GM12878 (cell line): ENCODE measurements at regions not wholly inside any gene's neighbourhood (a gene's known extent, or its start where the extent isn't known, plus 50 kb on each side); places are given as distances from the start of the nearest gene placed in this dataset.

Source experiments
- ATAC-seq: fragments of 200-7000 bp; cut with Tn5 transposase; 3 replicates; pipeline ENCODE4 v1.9.1; 2020; ENCODE audit warnings: mild to moderate bottlenecking, moderate library complexity
- BruUV-seq: library from RNA; stranded (reverse); fragments of 400-500 nt; replicated peaks from 2 replicates; lab custom pipeline; 2021; lab: Mats Ljungman, UMichigan
- CTCF ChIA-PET: fragments of 300-600 bp; sonication (Branson Sonifier 250); formaldehyde crosslinking; extraction: SDS; loops from one replicate; lab custom pipeline; 2021; ENCODE audit warnings: inconsistent platforms; lab: Yijun Ruan, JAX
- POLR2A ChIA-PET: fragments of 350-600 bp; formaldehyde crosslinking; extraction: SDS; loops from one replicate; lab custom pipeline; 2021; ENCODE audit warnings: inconsistent platforms; lab: Charles Lee
- RAD21 ChIA-PET: fragments of 300-600 bp; sonication (Branson Sonifier 250); formaldehyde crosslinking; loops from one replicate; lab custom pipeline; 2023; ENCODE audit warnings: antibody characterized with exemption; ENCODE audit not compliant: unreplicated experiment; lab: Charles Lee
- SMC1A ChIA-PET: fragments of 300-600 bp; sonication (Branson Sonifier 250); formaldehyde crosslinking; loops from one replicate; lab custom pipeline; 2023; ENCODE audit not compliant: unreplicated experiment, uncharacterized antibody; lab: Charles Lee
- DNase-seq: peaks from one replicate; pipeline ENCODE4 v3.0.0-alpha.2; 2011; ENCODE audit warnings: low read depth, low spot score
- FAIRE-seq: peaks from 3 replicates; lab custom pipeline; 2011; peaks lifted over from hg19 to GRCh38; lab: Jason Lieb, UNC
- H2AFZ ChIP-seq: 2 replicates; pipeline ENCODE4 v1.6.0; 2011; ENCODE audit warnings: low read depth, low read length, control low read depth; ENCODE audit not compliant: control insufficient read depth
- H3K27ac ChIP-seq: 2 replicates; pipeline ENCODE4 v1.5.1; 2011; ENCODE audit warnings: control low read depth; ENCODE audit not compliant: control insufficient read depth, insufficient read depth
- H3K27me3 ChIP-seq, 2 experiments: replicated peaks in 1 of 2; 2 replicates each; pipeline versions ENCODE4 v1.6.0 to v1.6.1; 2011; ENCODE audit warnings: low read length in 1 of 2; ENCODE audit not compliant: control insufficient read depth in 2 of 2, insufficient read depth in 2 of 2
- H3K36me3 ChIP-seq, 2 experiments: 2 replicates each; pipeline ENCODE4 v1.5.1; 2011; ENCODE audit warnings: low read length in 1 of 2; ENCODE audit not compliant: control insufficient read depth in 2 of 2, insufficient read depth in 2 of 2
- H3K4me1 ChIP-seq: 2 replicates; pipeline ENCODE4 v1.6.1; 2011; ENCODE audit warnings: mild to moderate bottlenecking, low read length, moderate library complexity, mixed read lengths; ENCODE audit not compliant: control insufficient read depth, insufficient read depth
- H3K4me2 ChIP-seq: 2 replicates; pipeline ENCODE4 v1.6.0; 2011; ENCODE audit warnings: control low read depth; ENCODE audit not compliant: control insufficient read depth, insufficient read depth
- H3K4me3 ChIP-seq: fragments of 200-600 bp; sonication (generic); 2 replicates; pipeline ENCODE4 v1.5.1; 2016
- H3K79me2 ChIP-seq: 2 replicates; pipeline ENCODE4 v1.6.0; 2011; ENCODE audit warnings: low read length; ENCODE audit not compliant: control insufficient read depth, insufficient read depth
- H3K9ac ChIP-seq: 2 replicates; pipeline ENCODE4 v1.8.0; 2011; ENCODE audit warnings: low read length, control low read depth, mixed read lengths; ENCODE audit not compliant: control insufficient read depth, insufficient read depth
- H3K9me3 ChIP-seq: replicated peaks from 3 replicates; pipeline ENCODE4 v1.5.1; 2011; ENCODE audit warnings: mild to moderate bottlenecking, low read length; ENCODE audit not compliant: control insufficient read depth, insufficient read depth
- H4K20me1 ChIP-seq: 2 replicates; pipeline ENCODE4 v1.6.0; 2011; ENCODE audit not compliant: control insufficient read depth, insufficient read depth
- EGR1 ChIP-seq, 2 experiments: IDR thresholded peaks; 1 replicate in 1 of 2; 2 replicates in 1 of 2; pipeline ENCODE4 v1.6.1; 2011 to 2012; ENCODE audit warnings: low read depth in 2 of 2, low read length in 2 of 2, borderline replicate concordance in 1 of 2, mild to moderate bottlenecking in 1 of 2, moderate library complexity in 1 of 2
- KDM1A ChIP-seq: fragments of 200-600 bp; sonication (generic); IDR thresholded peaks from 2 replicates; pipeline ENCODE4 v1.6.1; 2016; ENCODE audit warnings: borderline replicate concordance
- LARP7 ChIP-seq: fragments of 450-650 bp; IDR thresholded peaks from 2 replicates; pipeline ENCODE4 v1.6.1; 2017; ENCODE audit warnings: mild to moderate bottlenecking
- NFYA ChIP-seq: IDR thresholded peaks from 2 replicates; pipeline ENCODE4 v1.6.1; 2011; ENCODE audit warnings: low read depth, mild to moderate bottlenecking, low read length, improper control_type of control experiment, borderline replicate concordance
- NRF1 ChIP-seq: conservative IDR thresholded peaks from 2 replicates; pipeline ENCODE4 v1.6.1; 2011; ENCODE audit warnings: mild to moderate bottlenecking, low read depth, low read length, improper control_type of control experiment
- SRF ChIP-seq, 2 experiments: IDR thresholded peaks; 2 replicates each; pipeline ENCODE4 v1.6.1; 2011; ENCODE audit warnings: low read depth in 2 of 2, low read length in 2 of 2, mild to moderate bottlenecking in 1 of 2, moderate library complexity in 1 of 2
- SUZ12 ChIP-seq: fragments of 200-600 bp; sonication (generic); IDR thresholded peaks from one replicate; pipeline ENCODE4 v1.6.1; 2018; ENCODE audit warnings: antibody characterized with exemption, mild to moderate bottlenecking; ENCODE audit not compliant: unreplicated experiment
- WGBS: methylation state at CpG from one replicate; pipeline ENCODE4 v1.1.6; 2016; ENCODE audit warnings: low lambda C conversion rate; ENCODE audit not compliant: insufficient replicate concordance, insufficient coverage; ENCODE audit errors: missing lambda C conversion rate; 5-methylcytosine and 5-hydroxymethylcytosine counted together
- in situ Hi-C: fragments of 300-500 bp; cut with MboI; formaldehyde crosslinking; loops from 9 replicates; pipeline ENCODE4 v1.14.3; 2018; ENCODE audit warnings: mixed read lengths
- intact Hi-C: fragments of 100-400 bp; cut with micrococcal nuclease; formaldehyde crosslinking; loops from one replicate; pipeline ENCODE4 v1.14.2; 2022; ENCODE audit not compliant: unreplicated experiment
- TF ChIP-seq, protein P1 (sequence below): IDR thresholded peaks from 2 replicates; pipeline ENCODE4 v1.6.1; 2011; ENCODE audit warnings: borderline replicate concordance, low read depth, mild to moderate bottlenecking, moderate library complexity, low read length; ENCODE audit not compliant: insufficient read depth, poor library complexity, severe bottlenecking
- TF ChIP-seq, protein P2 (sequence below): fragments of 450-650 bp; IDR thresholded peaks from 2 replicates; pipeline ENCODE4 v1.6.1; 2017; ENCODE audit warnings: borderline replicate concordance
- TF ChIP-seq, protein P3 (sequence below): fragments of 450-650 bp; IDR thresholded peaks from 2 replicates; pipeline ENCODE4 v1.6.1; 2017; ENCODE audit warnings: mild to moderate bottlenecking
- TF ChIP-seq, protein P4 (sequence below): IDR thresholded peaks from 2 replicates; pipeline ENCODE4 v1.6.1; 2012; ENCODE audit warnings: low read depth, low read length, improper control_type of control experiment
- TF ChIP-seq, protein P5 (sequence below): fragments of 150-350 bp; IDR thresholded peaks from 2 replicates; pipeline ENCODE4 v1.6.1; 2014; ENCODE audit warnings: mild to moderate bottlenecking, low read depth, low read length

DNA sequence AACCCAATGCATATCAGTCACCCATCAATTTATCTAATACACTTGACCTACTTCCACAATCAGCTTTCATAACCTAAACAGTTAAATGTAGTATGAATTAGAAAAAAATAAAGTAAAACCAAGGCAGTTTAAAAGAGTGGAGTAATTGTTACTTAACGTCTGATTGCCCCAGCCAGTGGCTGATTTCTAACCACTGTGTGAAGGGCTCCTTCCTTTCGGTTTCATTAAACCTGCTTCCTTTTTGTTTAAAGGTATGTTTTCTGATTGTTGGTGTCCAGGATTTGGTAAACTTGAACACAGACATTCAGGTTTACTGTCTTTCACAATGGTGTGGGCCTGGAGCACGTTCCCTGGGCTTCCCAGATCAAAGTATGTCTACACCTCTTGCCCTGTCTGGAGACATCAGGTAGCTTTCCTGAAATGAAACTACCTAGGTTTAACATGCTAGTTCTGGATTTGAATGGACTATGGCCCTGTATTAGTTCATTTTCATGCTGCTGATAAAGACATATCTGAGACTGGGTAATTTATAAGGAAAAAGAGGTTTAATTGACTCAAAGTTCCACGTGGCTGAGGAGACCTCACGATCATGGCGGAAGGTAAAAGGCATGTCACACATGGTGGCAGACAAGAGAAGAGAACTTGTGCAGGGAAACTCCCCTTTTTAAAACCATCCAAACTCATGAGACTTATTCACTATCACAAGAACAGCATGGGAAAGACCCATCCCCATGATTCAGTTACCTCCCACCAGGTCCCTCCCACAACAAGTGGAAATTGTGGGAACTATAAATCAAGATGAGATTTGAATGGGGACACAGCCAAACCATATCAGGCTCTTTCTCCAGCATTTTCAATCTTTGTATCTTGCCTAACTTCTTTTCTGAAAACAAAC is 605.2 kb upstream of the ID2 start:
- 40% methylated on average over 6 of the region's 6 CpGs for WGBS
- no peaks in the 10 kb centered on the region for H3K27me3 ChIP-seq
- peak overlapping the region; percentile 38; the same call in 1 of the 2 replicates for H3K4me2 ChIP-seq
- intact Hi-C loops = no loop called here
- DNase-seq (no peak), ATAC-seq (peak; percentile 49; the same call in 2 of the 3 replicates), FAIRE-seq (no peak)
- H3K9me3 ChIP-seq = peaks cover 15% of the 10 kb centered on the region; the same call in 2 of the 3 replicates
- H3K36me3 ChIP-seq = no peaks in the 10 kb centered on the region
- H4K20me1 ChIP-seq = no peaks in the 10 kb centered on the region
- BruUV-seq = no TSS peak
- in situ Hi-C loops = no loop called here
- H3K79me2 ChIP-seq = no peaks in the 10 kb centered on the region
- no peaks in the 10 kb centered on the region; the same call in 1 of the 2 replicates for H3K4me1 ChIP-seq
- H3K9ac ChIP-seq = no peak overlapping the region
- POLR2A ChIA-PET = no interaction called here
- CTCF ChIA-PET = no interaction called here
- SMC1A ChIA-PET = interaction anchor here (0.7 to 1.2 kb wide), 2 partner anchors 23 to 61 kb away, joined by 3 read pairs; no protein-coding TSS in a partner anchor
- no peak overlapping the region for H3K4me3 ChIP-seq
- RAD21 ChIA-PET = no interaction called here
- H2AFZ ChIP-seq = no peak overlapping the region
- H3K27ac ChIP-seq = no peak overlapping the region
- TF ChIP-seq NRF1 (no peak), LARP7 (no peak), KDM1A (no peak), NFYA (no peak), EGR1 (IDR thresholded peaks at IDR 0.05; ENCODE audit: borderline replicate concordance in 1 of 2, low read depth in 2 of 2, low read length in 2 of 2) (no peak), SUZ12 (no peak), SRF (IDR thresholded peaks at IDR 0.05; ENCODE audit: low read depth in 2 of 2, low read length in 2 of 2) (no peak)
- TF ChIP-seq, protein P1, sequence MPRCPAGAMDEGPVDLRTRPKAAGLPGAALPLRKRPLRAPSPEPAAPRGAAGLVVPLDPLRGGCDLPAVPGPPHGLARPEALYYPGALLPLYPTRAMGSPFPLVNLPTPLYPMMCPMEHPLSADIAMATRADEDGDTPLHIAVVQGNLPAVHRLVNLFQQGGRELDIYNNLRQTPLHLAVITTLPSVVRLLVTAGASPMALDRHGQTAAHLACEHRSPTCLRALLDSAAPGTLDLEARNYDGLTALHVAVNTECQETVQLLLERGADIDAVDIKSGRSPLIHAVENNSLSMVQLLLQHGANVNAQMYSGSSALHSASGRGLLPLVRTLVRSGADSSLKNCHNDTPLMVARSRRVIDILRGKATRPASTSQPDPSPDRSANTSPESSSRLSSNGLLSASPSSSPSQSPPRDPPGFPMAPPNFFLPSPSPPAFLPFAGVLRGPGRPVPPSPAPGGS = no peak
- TF ChIP-seq, protein P2, sequence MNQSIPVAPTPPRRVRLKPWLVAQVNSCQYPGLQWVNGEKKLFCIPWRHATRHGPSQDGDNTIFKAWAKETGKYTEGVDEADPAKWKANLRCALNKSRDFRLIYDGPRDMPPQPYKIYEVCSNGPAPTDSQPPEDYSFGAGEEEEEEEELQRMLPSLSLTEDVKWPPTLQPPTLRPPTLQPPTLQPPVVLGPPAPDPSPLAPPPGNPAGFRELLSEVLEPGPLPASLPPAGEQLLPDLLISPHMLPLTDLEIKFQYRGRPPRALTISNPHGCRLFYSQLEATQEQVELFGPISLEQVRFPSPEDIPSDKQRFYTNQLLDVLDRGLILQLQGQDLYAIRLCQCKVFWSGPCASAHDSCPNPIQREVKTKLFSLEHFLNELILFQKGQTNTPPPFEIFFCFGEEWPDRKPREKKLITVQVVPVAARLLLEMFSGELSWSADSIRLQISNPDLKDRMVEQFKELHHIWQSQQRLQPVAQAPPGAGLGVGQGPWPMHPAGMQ = no peak
- TF ChIP-seq, protein P3, sequence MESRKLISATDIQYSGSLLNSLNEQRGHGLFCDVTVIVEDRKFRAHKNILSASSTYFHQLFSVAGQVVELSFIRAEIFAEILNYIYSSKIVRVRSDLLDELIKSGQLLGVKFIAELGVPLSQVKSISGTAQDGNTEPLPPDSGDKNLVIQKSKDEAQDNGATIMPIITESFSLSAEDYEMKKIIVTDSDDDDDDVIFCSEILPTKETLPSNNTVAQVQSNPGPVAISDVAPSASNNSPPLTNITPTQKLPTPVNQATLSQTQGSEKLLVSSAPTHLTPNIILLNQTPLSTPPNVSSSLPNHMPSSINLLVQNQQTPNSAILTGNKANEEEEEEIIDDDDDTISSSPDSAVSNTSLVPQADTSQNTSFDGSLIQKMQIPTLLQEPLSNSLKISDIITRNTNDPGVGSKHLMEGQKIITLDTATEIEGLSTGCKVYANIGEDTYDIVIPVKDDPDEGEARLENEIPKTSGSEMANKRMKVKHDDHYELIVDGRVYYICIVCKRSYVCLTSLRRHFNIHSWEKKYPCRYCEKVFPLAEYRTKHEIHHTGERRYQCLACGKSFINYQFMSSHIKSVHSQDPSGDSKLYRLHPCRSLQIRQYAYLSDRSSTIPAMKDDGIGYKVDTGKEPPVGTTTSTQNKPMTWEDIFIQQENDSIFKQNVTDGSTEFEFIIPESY = peak; percentile 98
- TF ChIP-seq, protein P4, sequence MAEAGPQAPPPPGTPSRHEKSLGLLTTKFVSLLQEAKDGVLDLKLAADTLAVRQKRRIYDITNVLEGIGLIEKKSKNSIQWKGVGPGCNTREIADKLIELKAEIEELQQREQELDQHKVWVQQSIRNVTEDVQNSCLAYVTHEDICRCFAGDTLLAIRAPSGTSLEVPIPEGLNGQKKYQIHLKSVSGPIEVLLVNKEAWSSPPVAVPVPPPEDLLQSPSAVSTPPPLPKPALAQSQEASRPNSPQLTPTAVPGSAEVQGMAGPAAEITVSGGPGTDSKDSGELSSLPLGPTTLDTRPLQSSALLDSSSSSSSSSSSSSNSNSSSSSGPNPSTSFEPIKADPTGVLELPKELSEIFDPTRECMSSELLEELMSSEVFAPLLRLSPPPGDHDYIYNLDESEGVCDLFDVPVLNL = no peak
- TF ChIP-seq, protein P5, sequence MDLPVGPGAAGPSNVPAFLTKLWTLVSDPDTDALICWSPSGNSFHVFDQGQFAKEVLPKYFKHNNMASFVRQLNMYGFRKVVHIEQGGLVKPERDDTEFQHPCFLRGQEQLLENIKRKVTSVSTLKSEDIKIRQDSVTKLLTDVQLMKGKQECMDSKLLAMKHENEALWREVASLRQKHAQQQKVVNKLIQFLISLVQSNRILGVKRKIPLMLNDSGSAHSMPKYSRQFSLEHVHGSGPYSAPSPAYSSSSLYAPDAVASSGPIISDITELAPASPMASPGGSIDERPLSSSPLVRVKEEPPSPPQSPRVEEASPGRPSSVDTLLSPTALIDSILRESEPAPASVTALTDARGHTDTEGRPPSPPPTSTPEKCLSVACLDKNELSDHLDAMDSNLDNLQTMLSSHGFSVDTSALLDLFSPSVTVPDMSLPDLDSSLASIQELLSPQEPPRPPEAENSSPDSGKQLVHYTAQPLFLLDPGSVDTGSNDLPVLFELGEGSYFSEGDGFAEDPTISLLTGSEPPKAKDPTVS = no peak
